A549 (cell line): ENCODE measurements at regions not wholly inside any gene's neighbourhood (a gene's known extent, or its start where the extent isn't known, plus 50 kb on each side); places are given as distances from the start of the nearest gene placed in this dataset.

ENCODE experiments used
- ATAC-seq, 2 experiments: fragments of 200-7000 bp in 1 of 2; fragments of >200 bp in 1 of 2; cut with Nextera tagmentation in 1 of 2; cut with Tn5 transposase in 1 of 2; 3 replicates each; pipeline versions ENCODE4 v1.8.0 to v1.9.1; 2018 to 2020; ENCODE audit warnings: mild to moderate bottlenecking in 1 of 2, moderate library complexity in 1 of 2
- CTCF ChIA-PET: fragments of 300-600 bp; sonication (Branson Sonifier 250); formaldehyde crosslinking; extraction: SDS; loops from one replicate; lab custom pipeline; 2021; ENCODE audit warnings: antibody characterized with exemption, inconsistent platforms; lab: Yijun Ruan, JAX
- POLR2A ChIA-PET: fragments of 350-600 bp; formaldehyde crosslinking; extraction: SDS; loops from one replicate; lab custom pipeline; 2021; ENCODE audit warnings: antibody characterized with exemption, inconsistent platforms; lab: Yijun Ruan, JAX
- DNase-seq, 2 experiments: peaks; one replicate each; pipeline versions ENCODE4 v3.0.0 to v3.0.0-alpha.2; 2011 to 2016; ENCODE audit warnings: low read depth in 1 of 2, low spot score in 1 of 2
- FAIRE-seq: peaks from 2 replicates; lab custom pipeline; 2011; peaks lifted over from hg19 to GRCh38; lab: Jason Lieb, UNC
- H3K27ac ChIP-seq, 2 experiments: fragments of >200 bp; sonication (Bioruptor Twin); formaldehyde crosslinking; 3 replicates each; pipeline ENCODE4 v1.5.1; 2016 to 2017
- H3K4me1 ChIP-seq: fragments of >200 bp; sonication (Bioruptor Twin); formaldehyde crosslinking; 3 replicates; pipeline ENCODE4 v1.6.1; 2016
- H3K4me2 ChIP-seq: fragments of >200 bp; sonication (Bioruptor Twin); formaldehyde crosslinking; 3 replicates; pipeline ENCODE4 v1.6.1; 2016
- H3K4me3 ChIP-seq: fragments of >200 bp; sonication (Bioruptor Twin); formaldehyde crosslinking; 3 replicates; pipeline ENCODE4 v1.5.1; 2016
- H3K9me3 ChIP-seq: fragments of >200 bp; sonication (Bioruptor Twin); formaldehyde crosslinking; 3 replicates; pipeline ENCODE4 v1.6.1; 2016
- BCL3 ChIP-seq: fragments of >200 bp; sonication (Bioruptor Twin); formaldehyde crosslinking; IDR thresholded peaks from 3 replicates; pipeline ENCODE4 v1.6.1; 2016
- BHLHE40 ChIP-seq: IDR thresholded peaks from 2 replicates; pipeline ENCODE4 v1.6.1; 2012; ENCODE audit warnings: low read depth, low read length, inconsistent platforms
- CBX2 ChIP-seq: fragments of 200-600 bp; sonication (generic); IDR thresholded peaks from 2 replicates; pipeline ENCODE4 v1.6.1; 2016; ENCODE audit warnings: low read depth, mild to moderate bottlenecking, borderline replicate concordance
- CEBPB ChIP-seq, 2 experiments: fragments of >200 bp in 1 of 2; sonication (Bioruptor Twin) in 1 of 2; formaldehyde crosslinking in 1 of 2; IDR thresholded peaks; 2 replicates each; pipeline ENCODE4 v1.6.1; 2012 to 2016
- CHD2 ChIP-seq: fragments of 150-350 bp; IDR thresholded peaks from 2 replicates; pipeline ENCODE4 v1.6.1; 2014; ENCODE audit warnings: low read length; ENCODE audit not compliant: partially characterized antibody
- EHMT2 ChIP-seq: fragments of 200-600 bp; sonication (generic); IDR thresholded peaks from 2 replicates; pipeline ENCODE4 v1.6.1; 2016; ENCODE audit warnings: antibody characterized with exemption, low read depth, mild to moderate bottlenecking, moderate library complexity
- ESRRA ChIP-seq: fragments of 150-350 bp; IDR thresholded peaks from 2 replicates; pipeline ENCODE4 v1.6.1; 2014; ENCODE audit warnings: mild to moderate bottlenecking, low read length, borderline replicate concordance
- FOSB ChIP-seq: fragments of 250-450 bp; sonication (Bioruptor Pico); IDR thresholded peaks from 2 replicates; pipeline ENCODE4 v1.5.0; 2020; ENCODE audit warnings: mild to moderate bottlenecking, moderate library complexity
- FOXS1 ChIP-seq: fragments of 250-450 bp; sonication (Bioruptor Pico); IDR thresholded peaks from 2 replicates; pipeline ENCODE4 v1.5.0; 2020; ENCODE audit warnings: mild to moderate bottlenecking, moderate library complexity
- GATA3 ChIP-seq: IDR thresholded peaks from 2 replicates; pipeline ENCODE4 v1.6.1; 2012; ENCODE audit warnings: borderline replicate concordance
- HOXB5 ChIP-seq: fragments of 250-450 bp; sonication (Bioruptor Pico); IDR thresholded peaks from 2 replicates; pipeline ENCODE4 v1.5.0; 2020; ENCODE audit warnings: mild to moderate bottlenecking, moderate library complexity
- JUN ChIP-seq, 2 experiments: fragments of >200 bp; sonication (Bioruptor Twin); formaldehyde crosslinking; IDR thresholded peaks; 2 replicates in 1 of 2; 3 replicates in 1 of 2; pipeline ENCODE4 v1.6.1; 2016 to 2017
- KDM5A ChIP-seq: fragments of 200-600 bp; sonication (generic); IDR thresholded peaks from 2 replicates; pipeline ENCODE4 v1.6.1; 2016; ENCODE audit warnings: antibody characterized with exemption, mild to moderate bottlenecking
- MAFK ChIP-seq: fragments of 450-650 bp; IDR thresholded peaks from 2 replicates; pipeline ENCODE4 v1.6.1; 2014; ENCODE audit not compliant: partially characterized antibody
- MAZ ChIP-seq: fragments of 150-350 bp; IDR thresholded peaks from 2 replicates; pipeline ENCODE4 v1.6.1; 2014; ENCODE audit warnings: antibody characterized with exemption, low read depth, low read length, borderline replicate concordance
- MYC ChIP-seq: IDR thresholded peaks from 2 replicates; pipeline ENCODE4 v1.6.1; 2012; ENCODE audit warnings: mild to moderate bottlenecking, inconsistent platforms, low read length, improper control_type of control experiment, borderline replicate concordance
- NFE2L2 ChIP-seq: fragments of 150-350 bp; conservative IDR thresholded peaks from 2 replicates; pipeline ENCODE4 v1.6.1; 2014; ENCODE audit warnings: low read length
- PHF8 ChIP-seq: fragments of 200-600 bp; sonication (generic); IDR thresholded peaks from 2 replicates; pipeline ENCODE4 v1.6.1; 2016; ENCODE audit warnings: low read depth, mild to moderate bottlenecking, antibody characterized with exemption, moderate library complexity, borderline replicate concordance
- RCOR1 ChIP-seq: fragments of 150-350 bp; IDR thresholded peaks from 2 replicates; pipeline ENCODE4 v1.6.1; 2014; ENCODE audit warnings: antibody characterized with exemption, low read length, low read depth
- RFX5 ChIP-seq: fragments of 450-650 bp; IDR thresholded peaks from 2 replicates; pipeline ENCODE4 v1.7.1; 2014; ENCODE audit warnings: antibody characterized with exemption, mild to moderate bottlenecking, moderate library complexity
- SMC3 ChIP-seq: fragments of >200 bp; sonication (Bioruptor Twin); formaldehyde crosslinking; IDR thresholded peaks from 3 replicates; pipeline ENCODE4 v1.6.1; 2018; ENCODE audit warnings: inconsistent platforms
- SREBF2 ChIP-seq: fragments of 450-650 bp; IDR thresholded peaks from 2 replicates; pipeline ENCODE4 v1.6.1; 2014; ENCODE audit warnings: mild to moderate bottlenecking, moderate library complexity
- ZNF302 ChIP-seq: fragments of 250-450 bp; sonication (Bioruptor Pico); IDR thresholded peaks from 2 replicates; pipeline ENCODE4 v1.9.0; 2021; ENCODE audit warnings: inconsistent platforms, mild to moderate bottlenecking, moderate library complexity
- ZSCAN20 ChIP-seq: fragments of 250-450 bp; sonication (Bioruptor Pico); IDR thresholded peaks from 2 replicates; pipeline ENCODE4 v1.8.0; 2022; ENCODE audit warnings: mild to moderate bottlenecking, moderate library complexity
- WGBS: methylation state at CpG from one replicate; pipeline ENCODE4 v1.1.6; 2017; ENCODE audit errors: missing lambda C conversion rate; 5-methylcytosine and 5-hydroxymethylcytosine counted together
- TF ChIP-seq, protein P1 (sequence below): IDR thresholded peaks from 2 replicates; pipeline ENCODE4 v1.6.1; 2012; ENCODE audit warnings: low read depth, borderline replicate concordance
- TF ChIP-seq, protein P2 (sequence below): fragments of 250-450 bp; sonication (Bioruptor Pico); IDR thresholded peaks from 2 replicates; pipeline ENCODE4 v1.5.0; 2021; ENCODE audit warnings: mild to moderate bottlenecking, moderate library complexity, borderline replicate concordance
- TF ChIP-seq, protein P3 (sequence below): IDR thresholded peaks from 2 replicates; pipeline ENCODE4 v1.6.1; 2012

DNA sequence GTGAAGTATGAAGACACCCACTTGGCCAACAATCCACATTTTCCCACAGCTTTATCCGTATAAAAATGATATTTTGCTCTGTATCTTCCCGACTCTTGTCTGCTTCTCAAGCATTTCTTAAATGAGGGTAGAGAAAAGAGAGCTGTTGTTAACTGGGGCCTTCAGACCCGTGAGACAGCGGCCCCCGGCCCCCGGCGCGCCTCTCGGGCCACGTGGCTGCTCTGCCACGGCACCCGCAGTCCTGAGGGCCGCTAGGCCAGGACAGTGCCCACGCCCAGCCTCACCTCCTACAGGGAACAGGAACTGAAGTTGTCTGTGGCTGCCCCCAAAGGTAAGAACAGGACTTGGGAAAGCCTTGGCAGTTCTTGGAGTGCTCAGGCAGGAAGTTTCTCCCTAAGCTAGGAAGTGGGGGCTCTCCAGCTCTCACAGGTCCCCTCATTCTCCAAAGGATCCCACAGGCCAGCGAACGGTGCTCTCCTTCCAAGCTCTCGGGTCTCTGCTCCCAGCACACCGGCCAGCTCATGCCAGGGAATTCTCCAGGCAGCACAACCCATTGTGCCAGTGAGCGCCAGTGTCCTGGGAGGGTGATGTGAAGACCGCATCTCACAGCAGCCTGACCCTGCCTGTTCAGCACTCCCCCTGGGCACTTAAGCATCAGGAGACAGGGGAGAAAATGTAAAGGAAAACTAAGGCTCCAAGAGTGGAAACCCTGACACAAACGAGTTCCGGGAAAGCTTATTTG is 230.3 kb upstream of the PFKP start:
- no peaks in the 10 kb centered on the region for H3K9me3 ChIP-seq
- TF ChIP-seq RCOR1 (no peak), GATA3 (no peak), FOSB (CRISPR knock-in tag) (no peak), ZSCAN20 (no peak), KDM5A (no peak), RFX5 (no peak), PHF8 (no peak), ZNF302 (no peak), CHD2 (no peak)
- ATAC-seq, result no peak
- POLR2A ChIA-PET, result no interaction called here
- no peak for FAIRE-seq
- H3K4me2 ChIP-seq, result no peak overlapping the region
- no peaks in the 10 kb centered on the region for H3K4me1 ChIP-seq
- CTCF ChIA-PET, result interaction anchor here (1.6 to 3.8 kb wide), 2 partner anchors 15 to 206 kb away, joined by 8 to 21 read pairs; no protein-coding TSS in a partner anchor
- H3K27ac ChIP-seq, result no peak overlapping the region
- H3K4me3 ChIP-seq, result no peak overlapping the region
- DNase-seq, result no peak
- 47% methylated on average over 19 of the region's 22 CpGs for WGBS

DNA sequence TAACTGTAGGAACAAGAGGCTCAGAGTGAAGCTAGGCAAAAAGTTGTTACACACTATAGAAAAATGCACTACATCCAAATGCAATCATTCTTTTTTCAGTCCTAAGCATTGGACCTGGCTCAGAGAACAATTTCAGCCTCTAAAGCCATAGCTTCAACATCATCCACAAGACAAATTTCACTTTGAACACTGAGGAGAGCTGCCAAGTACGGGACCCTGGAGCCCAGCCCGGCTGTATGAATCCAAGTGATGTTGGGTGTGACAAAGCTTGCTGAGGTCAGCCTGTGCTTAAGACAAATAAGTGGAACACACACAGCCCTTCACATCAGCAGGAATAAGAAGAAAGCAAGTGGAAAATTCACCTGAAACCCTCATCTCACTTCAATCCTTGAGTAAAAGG is 233.1 kb upstream of the PFKP start:
- H3K4me3 ChIP-seq, result no peak overlapping the region
- POLR2A ChIA-PET, result no interaction called here
- ATAC-seq, result no peak
- TF ChIP-seq, protein P1, sequence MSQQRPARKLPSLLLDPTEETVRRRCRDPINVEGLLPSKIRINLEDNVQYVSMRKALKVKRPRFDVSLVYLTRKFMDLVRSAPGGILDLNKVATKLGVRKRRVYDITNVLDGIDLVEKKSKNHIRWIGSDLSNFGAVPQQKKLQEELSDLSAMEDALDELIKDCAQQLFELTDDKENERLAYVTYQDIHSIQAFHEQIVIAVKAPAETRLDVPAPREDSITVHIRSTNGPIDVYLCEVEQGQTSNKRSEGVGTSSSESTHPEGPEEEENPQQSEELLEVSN, result no peak
- TF ChIP-seq, protein P2, sequence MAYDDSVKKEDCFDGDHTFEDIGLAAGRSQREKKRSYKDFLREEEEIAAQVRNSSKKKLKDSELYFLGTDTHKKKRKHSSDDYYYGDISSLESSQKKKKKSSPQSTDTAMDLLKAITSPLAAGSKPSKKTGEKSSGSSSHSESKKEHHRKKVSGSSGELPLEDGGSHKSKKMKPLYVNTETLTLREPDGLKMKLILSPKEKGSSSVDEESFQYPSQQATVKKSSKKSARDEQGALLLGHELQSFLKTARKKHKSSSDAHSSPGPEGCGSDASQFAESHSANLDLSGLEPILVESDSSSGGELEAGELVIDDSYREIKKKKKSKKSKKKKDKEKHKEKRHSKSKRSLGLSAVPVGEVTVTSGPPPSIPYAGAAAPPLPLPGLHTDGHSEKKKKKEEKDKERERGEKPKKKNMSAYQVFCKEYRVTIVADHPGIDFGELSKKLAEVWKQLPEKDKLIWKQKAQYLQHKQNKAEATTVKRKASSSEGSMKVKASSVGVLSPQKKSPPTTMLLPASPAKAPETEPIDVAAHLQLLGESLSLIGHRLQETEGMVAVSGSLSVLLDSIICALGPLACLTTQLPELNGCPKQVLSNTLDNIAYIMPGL (CRISPR knock-in tag), result no peak
- TF ChIP-seq, protein P3, sequence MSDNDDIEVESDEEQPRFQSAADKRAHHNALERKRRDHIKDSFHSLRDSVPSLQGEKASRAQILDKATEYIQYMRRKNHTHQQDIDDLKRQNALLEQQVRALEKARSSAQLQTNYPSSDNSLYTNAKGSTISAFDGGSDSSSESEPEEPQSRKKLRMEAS, result no peak
- no peak for TF ChIP-seq CBX2
- no peak for TF ChIP-seq BHLHE40
- TF ChIP-seq KDM5A, result no peak
- TF ChIP-seq EHMT2, result no peak
- TF ChIP-seq MYC, result no peak
- TF ChIP-seq, all 56 proteins: peak for 0
- no peaks in the 10 kb centered on the region for H3K9me3 ChIP-seq
- no peak for FAIRE-seq
- H3K4me1 ChIP-seq, result no peaks in the 10 kb centered on the region
- H3K27ac ChIP-seq, result no peak overlapping the region
- WGBS, result 33% methylated on average over 2 of the region's 2 CpGs
- no peak for DNase-seq
- CTCF ChIA-PET, result no interaction called here
- H3K4me2 ChIP-seq, result no peak overlapping the region

GRCh38 chr10:2831509-2831908 is 235.8 kb upstream of the PFKP start:
- DNase-seq, result no peak
- no peak overlapping the region for H3K27ac ChIP-seq
- ATAC-seq, result no peak
- H3K4me3 ChIP-seq, result no peak overlapping the region
- TF ChIP-seq BCL3 (no peak), JUN (IDR thresholded peaks at IDR 0.05) (no peak), CEBPB (IDR thresholded peaks at IDR 0.05) (no peak), MAFK (no peak), EHMT2 (no peak), KDM5A (no peak), FOXS1 (CRISPR knock-in tag) (no peak), HOXB5 (no peak), GATA3 (no peak), RFX5 (no peak), SMC3 (no peak), ESRRA (no peak), NFE2L2 (no peak), SREBF2 (no peak), MAZ (no peak), RCOR1 (no peak)
- TF ChIP-seq, protein P1, result no peak
- 2% methylated on average over 7 of the region's 7 CpGs for WGBS
- no peak overlapping the region for H3K4me2 ChIP-seq
- ChIA-PET CTCF (no interaction called here), POLR2A (no interaction called here)
- no peaks in the 10 kb centered on the region for H3K9me3 ChIP-seq
- no peaks in the 10 kb centered on the region for H3K4me1 ChIP-seq
- FAIRE-seq, result no peak
